Sigmoid colon (tissue), 6 donors: ENCODE measurements at regions not wholly inside any gene's neighbourhood (a gene's known extent, or its start where the extent isn't known, plus 50 kb on each side); places are given as distances from the start of the nearest gene placed in this dataset.

Experiments
- DNase-seq: peaks from one replicate; pipeline ENCODE4 v3.0.0-alpha.2; 2019
- H3K27ac ChIP-seq, 4 donors: fragments of 200-600 bp; sonication (generic); one replicate each; pipeline ENCODE4 v1.5.1; 2016 to 2019; ENCODE audit warnings: mild to moderate bottlenecking in 1 of 4
- H3K27me3 ChIP-seq, 3 donors: fragments of 200-600 bp; sonication (generic); one replicate each; pipeline ENCODE4 v1.5.1; 2019; ENCODE audit warnings: mild to moderate bottlenecking in 1 of 3
- H3K36me3 ChIP-seq, 4 donors: fragments of 200-600 bp; sonication (generic); one replicate each; pipeline ENCODE4 v1.5.1; 2016 to 2019
- H3K4me1 ChIP-seq, 4 donors: fragments of 200-600 bp; sonication (generic); one replicate each; pipeline ENCODE4 v1.5.1; 2017 to 2019
- H3K4me3 ChIP-seq, 4 donors: fragments of 200-600 bp; sonication (generic); one replicate each; pipeline ENCODE4 v1.5.1; 2017 to 2019; ENCODE audit warnings: mild to moderate bottlenecking in 2 of 4, moderate library complexity in 1 of 4
- H3K9me3 ChIP-seq, 4 donors: fragments of 200-600 bp in 3 of 4; sonication (generic) in 3 of 4; one replicate each; pipeline versions ENCODE4 v1.5.1 to v1.6.1; 2013 to 2019
- CTCF ChIP-seq, 4 experiments: fragments of 450-650 bp in 3 of 4; fragments of 200-600 bp in 1 of 4; IDR thresholded peaks; one replicate each; pipeline ENCODE4 v1.5.1; 2016 to 2019; ENCODE audit warnings: antibody characterized with exemption in 4 of 4, mild to moderate bottlenecking in 3 of 4, moderate library complexity in 2 of 4
- EP300 ChIP-seq, 4 donors: sonication (generic); formaldehyde crosslinking; IDR thresholded peaks; one replicate each; pipeline ENCODE4 v1.6.1; 2017; ENCODE audit warnings: antibody characterized with exemption in 4 of 4
- POLR2A ChIP-seq, 2 donors: fragments of 450-650 bp; IDR thresholded peaks; one replicate each; pipeline ENCODE4 v1.6.1; 2016; ENCODE audit warnings: antibody characterized with exemption in 2 of 2, mild to moderate bottlenecking in 2 of 2, moderate library complexity in 2 of 2
- POLR2AphosphoS5 ChIP-seq, 4 donors: sonication (generic); formaldehyde crosslinking; IDR thresholded peaks; one replicate each; pipeline ENCODE4 v1.6.1; 2017; ENCODE audit warnings: antibody characterized with exemption in 4 of 4
- WGBS, 2 donors: extraction: QIAGEN DNeasy Blood & Tissue Kit; methylation state at CpG; one replicate each; pipeline ENCODE4 v1.1.7; 2013; 5-methylcytosine and 5-hydroxymethylcytosine counted together
- intact Hi-C: fragments of 100-400 bp; cut with DNase I; formaldehyde crosslinking; loops from one replicate; pipeline ENCODE4 v1.15.1; 2023
- donor health status: healthy with polysubstance abuse.
- donor health status: healthy.

GRCh38 chr14:105852378-105853088 lies 326.1 kb downstream of the TMEM121 start:
- H3K27ac ChIP-seq, result no peak overlapping the region
- no peaks in the 10 kb centered on the region for H3K9me3 ChIP-seq
- no peak for TF ChIP-seq POLR2A (IDR thresholded peaks at IDR 0.05)
- no peak for TF ChIP-seq POLR2AphosphoS5 (IDR thresholded peaks at IDR 0.05)
- TF ChIP-seq CTCF (IDR thresholded peaks at IDR 0.05), result no peak
- no peak for TF ChIP-seq EP300 (IDR thresholded peaks at IDR 0.05)
- H3K36me3 ChIP-seq, result no peaks in the 10 kb centered on the region
- H3K27me3 ChIP-seq, result no peaks in the 10 kb centered on the region
- DNase-seq, result no peak
- intact Hi-C loops, result no loop called here
- 76 to 84% methylated on average over 17 of the region's 17 CpGs for WGBS, 2 donors
- H3K4me3 ChIP-seq, result no peak overlapping the region
- no peaks in the 10 kb centered on the region for H3K4me1 ChIP-seq

DNA sequence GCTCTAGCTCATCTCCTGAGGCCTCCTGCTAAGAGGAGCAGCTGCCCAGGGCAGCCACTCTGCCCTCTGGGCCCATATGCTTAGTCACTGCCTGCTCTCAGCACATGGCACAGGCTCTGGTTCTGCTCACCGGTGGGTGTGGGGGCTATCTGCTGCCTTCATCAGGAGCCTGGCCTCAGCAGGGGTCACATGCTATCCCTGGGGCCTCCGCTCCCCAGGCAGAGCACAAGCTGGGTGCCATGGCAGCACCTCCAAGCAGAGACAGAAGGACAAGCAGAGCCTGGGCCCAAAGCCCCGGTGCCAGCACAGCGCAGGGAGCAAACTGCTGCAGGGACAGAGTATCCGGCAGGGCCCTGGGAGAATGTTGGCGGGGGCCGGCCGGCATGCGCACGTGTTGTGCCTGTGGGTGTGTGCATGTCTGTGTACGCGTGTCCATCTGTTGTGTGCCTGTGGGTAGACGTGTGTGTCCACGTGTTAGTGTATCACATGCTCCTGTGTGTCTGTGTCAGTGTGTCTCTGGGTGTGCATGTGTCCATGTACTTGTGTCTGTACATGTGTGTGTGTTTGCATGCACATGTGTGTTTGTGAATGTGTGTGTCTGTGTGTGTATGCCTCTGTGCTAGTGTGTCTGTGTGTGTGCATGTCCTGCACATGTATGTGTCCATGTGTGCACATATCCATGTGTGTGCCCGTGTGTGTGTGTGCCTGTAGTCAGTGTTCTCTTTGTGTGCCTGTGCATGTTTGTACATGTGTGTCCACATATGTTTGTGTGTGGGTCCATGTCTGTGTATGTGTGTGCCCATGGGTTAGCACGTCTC lies 326.9 kb downstream of the TMEM121 start:
- no peak for TF ChIP-seq POLR2A (IDR thresholded peaks at IDR 0.05)
- TF ChIP-seq CTCF (IDR thresholded peaks at IDR 0.05), result no peak
- TF ChIP-seq POLR2AphosphoS5 (IDR thresholded peaks at IDR 0.05), result no peak
- no peak for TF ChIP-seq EP300 (IDR thresholded peaks at IDR 0.05)
- H3K4me3 ChIP-seq, result no peak overlapping the region
- H3K4me1 ChIP-seq, result no peaks in the 10 kb centered on the region
- DNase-seq, result no peak
- intact Hi-C loops, result no loop called here
- no peaks in the 10 kb centered on the region for H3K9me3 ChIP-seq
- H3K27ac ChIP-seq, result no peak overlapping the region
- 89 to 91% methylated on average over 16 of the region's 16 CpGs for WGBS, 2 donors
- H3K27me3 ChIP-seq, result no peaks in the 10 kb centered on the region
- H3K36me3 ChIP-seq, result no peaks in the 10 kb centered on the region

- Histone ChIP-seq H3K4me1 (no peaks in the 10 kb centered on the region), H3K4me3 (no peak overlapping the region), H3K36me3 (no peaks in the 10 kb centered on the region), H3K27me3 (no peaks in the 10 kb centered on the region), H3K9me3 (no peaks in the 10 kb centered on the region), H3K27ac (no peak overlapping the region)
- DNase-seq, result peak; percentile 55
- intact Hi-C loops, result no loop called here
- WGBS, 2 donors, result 85 to 92% methylated on average over 25 of the region's 25 CpGs
- no peak for TF ChIP-seq CTCF (IDR thresholded peaks at IDR 0.05)
- no peak for TF ChIP-seq POLR2A (IDR thresholded peaks at IDR 0.05)
These were observed 327.7 kb downstream of the TMEM121 start for GRCh38 chr14:105853907-105854599.

DNA sequence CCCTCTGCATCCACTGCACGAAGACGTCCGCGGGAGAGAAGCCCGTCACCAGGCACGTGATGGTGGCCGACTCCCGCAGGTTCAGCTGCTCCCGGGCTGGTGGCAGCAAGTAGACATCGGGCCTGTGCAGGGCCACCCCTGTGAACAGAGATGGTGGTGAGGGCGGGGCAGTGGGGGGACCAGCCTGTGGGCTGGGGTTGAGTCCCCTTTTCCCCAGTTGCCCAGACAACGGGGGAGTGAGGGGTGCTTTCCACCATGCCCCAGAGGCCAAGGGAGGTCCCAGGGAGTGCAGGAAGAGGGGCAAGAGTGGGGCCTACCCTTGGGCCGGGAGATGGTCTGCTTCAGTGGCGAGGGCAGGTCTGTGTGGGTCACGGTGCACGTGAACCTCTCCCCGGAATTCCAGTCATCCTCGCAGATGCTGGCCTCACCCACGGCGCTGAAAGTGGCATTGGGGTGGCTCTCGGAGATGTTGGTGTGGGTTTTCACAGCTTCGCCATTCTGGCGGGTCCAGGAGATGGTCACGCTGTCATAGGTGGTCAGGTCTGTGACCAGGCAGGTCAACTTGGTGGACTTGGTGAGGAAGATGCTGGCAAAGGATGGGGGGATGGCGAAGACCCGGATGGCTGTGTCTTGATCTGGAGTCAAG lies 328.3 kb downstream of the TMEM121 start:
- peak; percentile 52 for DNase-seq
- no peak for TF ChIP-seq CTCF (IDR thresholded peaks at IDR 0.05)
- no peak for TF ChIP-seq EP300 (IDR thresholded peaks at IDR 0.05)
- TF ChIP-seq POLR2AphosphoS5 (IDR thresholded peaks at IDR 0.05), result no peak
- TF ChIP-seq POLR2A (IDR thresholded peaks at IDR 0.05), result no peak
- H3K36me3 ChIP-seq, result no peaks in the 10 kb centered on the region
- H3K4me1 ChIP-seq, result no peaks in the 10 kb centered on the region
- intact Hi-C loops, result no loop called here
- no peaks in the 10 kb centered on the region for H3K9me3 ChIP-seq
- no peak overlapping the region for H3K27ac ChIP-seq
- no peak overlapping the region for H3K4me3 ChIP-seq
- 89 to 93% methylated on average over 26 of the region's 26 CpGs for WGBS, 2 donors
- H3K27me3 ChIP-seq, result no peaks in the 10 kb centered on the region
